CD4-positive, CD25-positive, alpha-beta regulatory T cell (primary cell): ENCODE measurements at regions not wholly inside any gene's neighbourhood (a gene's known extent, or its start where the extent isn't known, plus 50 kb on each side); places are given as distances from the start of the nearest gene placed in this dataset.

Source experiments
- ATAC-seq, 2 donors: fragments of 150-1000 bp; cut with Tn5 transposase; one replicate each; pipeline ENCODE4 v1.10.0; 2021; ENCODE audit warnings: low read depth in 2 of 2, moderate number of reproducible peaks in 2 of 2, moderate library complexity in 1 of 2
- DNase-seq, 3 donors: peaks; one replicate each; pipeline versions ENCODE4 v3.0.0 to v3.0.0-alpha.2; 2012 to 2022; ENCODE audit warnings: mixed read lengths in 1 of 3
- H3K27ac ChIP-seq: one replicate; pipeline ENCODE4 v1.7.0; 2013; ENCODE audit warnings: mild to moderate bottlenecking, low read length; ENCODE audit not compliant: insufficient read depth, poor library complexity, severe bottlenecking
- H3K27me3 ChIP-seq: one replicate; pipeline ENCODE4 v1.7.0; 2013; ENCODE audit warnings: low read length; ENCODE audit not compliant: control insufficient read depth, insufficient read depth
- H3K36me3 ChIP-seq: one replicate; pipeline ENCODE4 v1.7.0; 2013; ENCODE audit warnings: mild to moderate bottlenecking, low read length, moderate library complexity; ENCODE audit not compliant: control insufficient read depth, insufficient read depth
- H3K4me1 ChIP-seq: 2 replicates; pipeline ENCODE4 v1.7.0; 2013; ENCODE audit warnings: mild to moderate bottlenecking, low read length; ENCODE audit not compliant: insufficient read depth, control insufficient read depth, poor library complexity, severe bottlenecking
- H3K4me3 ChIP-seq: one replicate; pipeline ENCODE4 v1.7.0; 2013; ENCODE audit warnings: low read depth, mild to moderate bottlenecking, low read length, moderate library complexity
- H3K9me3 ChIP-seq, 2 experiments: 1 replicate in 1 of 2; 2 replicates in 1 of 2; pipeline ENCODE4 v1.7.0; 2013; ENCODE audit warnings: low read length in 2 of 2, mild to moderate bottlenecking in 1 of 2, moderate library complexity in 1 of 2; ENCODE audit not compliant: control insufficient read depth in 2 of 2
- H3K27ac Mint-ChIP-seq, 3 donors: one replicate each; pipeline ENCODE4 v1.8.0; 2020 to 2022; ENCODE audit warnings: mild to moderate bottlenecking in 3 of 3, mixed read lengths in 3 of 3, moderate library complexity in 2 of 3
- H3K27me3 Mint-ChIP-seq: one replicate; pipeline ENCODE4 v1.8.0; 2022; ENCODE audit warnings: mild to moderate bottlenecking, mixed read lengths
- H3K36me3 Mint-ChIP-seq: one replicate; pipeline ENCODE4 v1.8.0; 2020; ENCODE audit warnings: mixed read lengths
- H3K4me1 Mint-ChIP-seq, 4 donors: one replicate each; pipeline ENCODE4 v1.8.0; 2020 to 2022; ENCODE audit warnings: mixed read lengths in 4 of 4, mild to moderate bottlenecking in 1 of 4
- H3K4me3 Mint-ChIP-seq, 4 donors: one replicate each; pipeline ENCODE4 v1.8.0; 2020 to 2022; ENCODE audit warnings: mild to moderate bottlenecking in 4 of 4, mixed read lengths in 4 of 4, moderate library complexity in 3 of 4
- H3K9me3 Mint-ChIP-seq, 7 donors: one replicate each; pipeline ENCODE4 v1.8.0; 2020 to 2022; ENCODE audit warnings: mixed read lengths in 7 of 7, mild to moderate bottlenecking in 3 of 7, moderate library complexity in 2 of 7

- Mint-ChIP-seq H3K27ac (no peak overlapping the region), H3K9me3 (peaks cover 3 to 9% (median 5%) of the 10 kb centered on the region in 7 donors), H3K27me3 (no peaks in the 10 kb centered on the region), H3K36me3 (no peaks in the 10 kb centered on the region), H3K4me3 (no peak overlapping the region), H3K4me1 (no peaks in the 10 kb centered on the region)
- H3K4me1 ChIP-seq, result no peaks in the 10 kb centered on the region
- DNase-seq (no peak), ATAC-seq (no peak)
- no peaks in the 10 kb centered on the region for H3K36me3 ChIP-seq
- no peaks in the 10 kb centered on the region for H3K27me3 ChIP-seq
- H3K9me3 ChIP-seq, result no peaks in the 10 kb centered on the region
- H3K27ac ChIP-seq, result no peak overlapping the region
- no peak overlapping the region for H3K4me3 ChIP-seq
Observed at GRCh38 chr21:27831816-27832569, 865.1 kb upstream of the ADAMTS5 start.

DNA sequence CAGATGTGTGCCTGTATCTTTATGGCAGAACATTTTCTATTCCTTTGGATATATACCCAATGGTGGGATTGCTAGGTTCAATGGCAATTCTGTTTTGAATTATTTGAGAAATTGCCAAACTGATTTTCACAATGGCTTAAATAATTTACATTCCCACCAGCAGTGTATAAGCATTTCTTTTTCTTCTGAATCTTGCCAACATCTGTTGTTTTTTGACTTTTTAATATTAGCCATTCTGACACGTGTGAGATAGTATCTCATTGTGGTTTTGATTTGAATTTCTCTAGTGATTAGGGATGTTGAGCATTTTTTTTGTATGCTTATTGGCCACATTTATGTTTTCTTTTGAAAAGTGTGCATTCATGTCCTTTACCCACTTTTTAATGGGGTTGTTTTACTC is 864.3 kb upstream of the ADAMTS5 start:
- ATAC-seq, result no peak
- H3K4me3 Mint-ChIP-seq, result no peak overlapping the region
- DNase-seq, result no peak
- Histone ChIP-seq H3K27ac (no peak overlapping the region), H3K4me3 (no peak overlapping the region), H3K9me3 (no peaks in the 10 kb centered on the region), H3K36me3 (no peaks in the 10 kb centered on the region), H3K4me1 (no peaks in the 10 kb centered on the region), H3K27me3 (no peaks in the 10 kb centered on the region)
- no peaks in the 10 kb centered on the region for H3K36me3 Mint-ChIP-seq
- H3K27me3 Mint-ChIP-seq, result no peaks in the 10 kb centered on the region
- H3K4me1 Mint-ChIP-seq, result no peaks in the 10 kb centered on the region
- no peak overlapping the region for H3K27ac Mint-ChIP-seq
- peaks cover 3 to 11% (median 8%) of the 10 kb centered on the region in 7 donors for H3K9me3 Mint-ChIP-seq

DNA sequence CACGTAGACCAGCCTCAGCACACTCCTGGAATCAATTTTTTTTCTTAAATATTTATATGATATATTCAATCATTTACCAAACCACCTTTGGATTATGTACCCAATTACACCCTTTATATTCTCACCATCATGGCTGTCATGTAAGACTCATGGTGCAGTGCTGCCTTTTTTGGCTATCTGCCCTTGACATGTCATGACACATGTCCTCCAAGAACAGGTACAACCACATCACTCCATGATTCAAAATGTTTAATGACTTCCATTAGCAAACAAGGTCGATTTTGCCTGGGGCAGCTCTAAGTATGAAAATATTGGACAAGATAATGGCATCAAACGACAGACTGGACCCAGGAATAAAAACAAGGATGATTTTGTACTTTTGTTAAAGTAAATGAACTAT is 861.1 kb upstream of the ADAMTS5 start:
- Mint-ChIP-seq H3K4me1 (no peaks in the 10 kb centered on the region), H3K36me3 (no peaks in the 10 kb centered on the region), H3K4me3 (no peak overlapping the region), H3K9me3 (peaks cover 6 to 14% (median 10%) of the 10 kb centered on the region in 7 donors), H3K27me3 (no peaks in the 10 kb centered on the region), H3K27ac (no peak overlapping the region)
- H3K36me3 ChIP-seq, result no peaks in the 10 kb centered on the region
- no peaks in the 10 kb centered on the region for H3K27me3 ChIP-seq
- DNase-seq (no peak), ATAC-seq (no peak)
- no peaks in the 10 kb centered on the region for H3K4me1 ChIP-seq
- no peaks in the 10 kb centered on the region for H3K9me3 ChIP-seq
- H3K4me3 ChIP-seq, result no peak overlapping the region
- no peak overlapping the region for H3K27ac ChIP-seq

DNA sequence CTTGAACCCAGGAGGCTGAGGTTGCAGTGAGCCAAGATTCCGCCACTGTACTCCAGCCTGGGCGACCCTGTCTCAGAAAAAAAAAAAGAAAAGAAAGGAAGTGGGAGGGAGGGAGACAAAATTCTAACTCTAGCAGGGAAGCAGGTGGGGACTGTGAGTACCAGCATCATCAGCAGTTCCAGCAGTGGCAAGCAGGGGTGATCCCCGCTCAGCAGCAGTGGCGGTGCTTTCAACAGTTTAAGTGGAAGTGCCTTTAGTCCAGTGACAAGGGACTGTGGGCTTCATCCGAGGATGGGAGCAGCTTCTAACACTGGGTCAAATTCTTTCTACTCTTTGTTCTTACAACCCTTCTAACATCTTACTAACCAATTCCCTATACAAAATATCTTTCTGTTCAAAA is 858.1 kb upstream of the ADAMTS5 start:
- no peaks in the 10 kb centered on the region for H3K27me3 ChIP-seq
- no peak for ATAC-seq
- H3K27me3 Mint-ChIP-seq, result no peaks in the 10 kb centered on the region
- no peak overlapping the region for H3K4me3 Mint-ChIP-seq
- no peak overlapping the region for H3K4me3 ChIP-seq
- H3K36me3 ChIP-seq, result no peaks in the 10 kb centered on the region
- H3K4me1 Mint-ChIP-seq, result no peaks in the 10 kb centered on the region
- H3K36me3 Mint-ChIP-seq, result no peaks in the 10 kb centered on the region
- no peak for DNase-seq
- no peak overlapping the region for H3K27ac Mint-ChIP-seq
- H3K4me1 ChIP-seq, result no peaks in the 10 kb centered on the region
- H3K27ac ChIP-seq, result no peak overlapping the region
- H3K9me3 ChIP-seq, result no peaks in the 10 kb centered on the region
- H3K9me3 Mint-ChIP-seq, result peaks cover 5 to 14% (median 10%) of the 10 kb centered on the region in 7 donors

DNA sequence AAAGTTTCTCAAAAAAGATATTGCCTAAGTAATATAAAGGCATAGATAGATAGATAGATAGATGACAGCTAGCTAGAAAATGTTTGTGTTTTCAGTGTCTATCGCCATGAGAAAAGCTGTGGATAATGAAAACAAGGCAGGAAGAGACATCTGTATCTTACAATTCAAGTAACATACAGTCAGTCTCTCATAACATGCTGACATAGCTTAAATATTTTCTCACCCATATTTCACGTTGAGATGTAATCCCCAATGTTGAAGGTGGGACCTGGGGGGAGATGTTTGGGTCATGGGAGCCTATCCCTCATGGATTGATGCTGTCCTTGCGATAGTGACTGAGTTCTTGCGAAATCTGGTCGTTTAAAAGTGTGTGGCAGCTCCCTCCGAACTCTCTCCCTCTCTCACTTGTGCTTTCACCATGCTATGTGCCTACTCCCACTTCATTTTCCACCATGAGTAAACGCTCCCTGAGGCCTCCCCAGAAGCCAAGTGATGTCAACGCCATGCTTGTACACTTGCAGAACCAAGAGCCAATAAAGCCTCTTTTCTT is 856.8 kb upstream of the ADAMTS5 start:
- DNase-seq, result no peak
- H3K36me3 ChIP-seq, result no peaks in the 10 kb centered on the region

GRCh38 chr21:27820342-27820741 is 853.5 kb upstream of the ADAMTS5 start:
- no peaks in the 10 kb centered on the region for H3K9me3 ChIP-seq
- no peak for DNase-seq
- no peaks in the 10 kb centered on the region for H3K4me1 ChIP-seq
- no peaks in the 10 kb centered on the region for H3K27me3 Mint-ChIP-seq
- no peaks in the 10 kb centered on the region for H3K36me3 ChIP-seq
- no peak for ATAC-seq
- H3K9me3 Mint-ChIP-seq, result peaks cover 0 to 10% (median 4%) of the 10 kb centered on the region in 7 donors
- H3K27me3 ChIP-seq, result no peaks in the 10 kb centered on the region
- H3K4me3 Mint-ChIP-seq, result no peak overlapping the region
- H3K27ac Mint-ChIP-seq, result no peak overlapping the region
- no peaks in the 10 kb centered on the region for H3K36me3 Mint-ChIP-seq
- no peak overlapping the region for H3K27ac ChIP-seq
- no peaks in the 10 kb centered on the region for H3K4me1 Mint-ChIP-seq
- no peak overlapping the region for H3K4me3 ChIP-seq

More for the DNA sequence above, 856.8 kb upstream of the ADAMTS5 start:
- Histone ChIP-seq H3K4me1 (no peaks in the 10 kb centered on the region), H3K27me3 (no peaks in the 10 kb centered on the region), H3K9me3 (no peaks in the 10 kb centered on the region), H3K27ac (no peak overlapping the region), H3K4me3 (no peak overlapping the region)
- Mint-ChIP-seq H3K9me3 (peaks cover 5 to 12% (median 9%) of the 10 kb centered on the region in 7 donors), H3K36me3 (no peaks in the 10 kb centered on the region), H3K4me1 (no peaks in the 10 kb centered on the region), H3K27ac (no peak overlapping the region), H3K4me3 (no peak overlapping the region), H3K27me3 (no peaks in the 10 kb centered on the region)
- ATAC-seq, result no peak

GRCh38 chr21:27819299-27819698 is 852.4 kb upstream of the ADAMTS5 start:
- ATAC-seq (no peak), DNase-seq (no peak)
- H3K27ac Mint-ChIP-seq, result no peak overlapping the region
- no peaks in the 10 kb centered on the region for H3K36me3 Mint-ChIP-seq
- Histone ChIP-seq H3K27me3 (no peaks in the 10 kb centered on the region), H3K36me3 (no peaks in the 10 kb centered on the region), H3K4me3 (no peak overlapping the region), H3K4me1 (no peaks in the 10 kb centered on the region), H3K9me3 (no peaks in the 10 kb centered on the region), H3K27ac (no peak overlapping the region)
- H3K4me1 Mint-ChIP-seq, result no peaks in the 10 kb centered on the region
- H3K4me3 Mint-ChIP-seq, result no peak overlapping the region
- no peaks in the 10 kb centered on the region for H3K27me3 Mint-ChIP-seq
- H3K9me3 Mint-ChIP-seq, result peaks cover 0 to 13% (median 4%) of the 10 kb centered on the region in 7 donors

DNA sequence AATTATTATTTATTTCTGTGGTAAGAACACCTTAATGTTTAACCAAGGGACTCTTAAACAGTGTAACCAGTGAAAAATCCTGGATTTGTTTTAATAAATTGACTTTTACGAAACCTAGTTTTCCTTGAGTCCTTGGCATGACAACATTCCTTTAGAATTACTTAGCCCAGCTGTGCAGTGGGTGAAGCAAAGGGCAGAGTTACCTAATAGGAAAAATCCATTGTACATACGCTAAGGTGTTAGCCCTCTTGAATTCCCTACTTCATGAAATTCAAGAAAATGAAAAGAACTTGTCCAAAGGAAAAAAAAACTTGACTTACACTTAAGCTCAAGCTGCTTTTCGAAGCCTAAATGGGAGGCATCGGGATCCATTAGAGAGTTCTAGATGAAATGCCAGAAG is 852.0 kb upstream of the ADAMTS5 start:
- no peak overlapping the region for H3K27ac Mint-ChIP-seq
- no peaks in the 10 kb centered on the region for H3K9me3 ChIP-seq
- H3K4me1 ChIP-seq, result no peaks in the 10 kb centered on the region
- H3K36me3 Mint-ChIP-seq, result no peaks in the 10 kb centered on the region
- no peaks in the 10 kb centered on the region for H3K4me1 Mint-ChIP-seq
- no peak overlapping the region for H3K4me3 Mint-ChIP-seq
- DNase-seq (no peak), ATAC-seq (no peak)
- peaks cover 0 to 17% (median 4%) of the 10 kb centered on the region in 7 donors for H3K9me3 Mint-ChIP-seq
- no peak overlapping the region for H3K27ac ChIP-seq
- no peaks in the 10 kb centered on the region for H3K36me3 ChIP-seq
- no peaks in the 10 kb centered on the region for H3K27me3 Mint-ChIP-seq
- no peaks in the 10 kb centered on the region for H3K27me3 ChIP-seq
- no peak overlapping the region for H3K4me3 ChIP-seq
